Cerebellar cortex (tissue), 1 donor: ENCODE measurements at regions not wholly inside any gene's neighbourhood (a gene's known extent, or its start where the extent isn't known, plus 50 kb on each side); places are given as distances from the start of the nearest gene placed in this dataset.

Experiments
- DNase-seq: peaks from one replicate; pipeline ENCODE4 v3.0.0-alpha.2; 2015; ENCODE audit warnings: low spot score

DNA sequence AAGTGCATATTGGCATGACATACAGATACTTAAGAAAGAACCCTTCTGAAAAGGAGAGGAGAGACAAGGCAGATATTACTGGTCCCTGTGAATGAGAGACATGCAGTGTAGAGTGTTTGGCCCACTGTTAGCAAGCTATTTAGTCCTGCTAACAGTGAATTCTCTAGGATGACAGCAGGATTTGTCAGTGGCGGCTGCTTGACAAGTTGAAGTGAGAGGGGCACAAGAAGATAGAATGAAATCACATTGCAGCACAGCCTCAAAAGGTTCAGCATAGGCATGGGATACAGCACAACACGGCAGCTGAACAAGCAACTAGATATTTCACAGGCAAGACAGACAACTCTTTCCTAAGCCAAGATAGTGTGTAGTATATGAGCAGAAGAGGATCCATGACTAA is 407.9 kb downstream of the PLA2G4A start:
- no peak for DNase-seq

DNA sequence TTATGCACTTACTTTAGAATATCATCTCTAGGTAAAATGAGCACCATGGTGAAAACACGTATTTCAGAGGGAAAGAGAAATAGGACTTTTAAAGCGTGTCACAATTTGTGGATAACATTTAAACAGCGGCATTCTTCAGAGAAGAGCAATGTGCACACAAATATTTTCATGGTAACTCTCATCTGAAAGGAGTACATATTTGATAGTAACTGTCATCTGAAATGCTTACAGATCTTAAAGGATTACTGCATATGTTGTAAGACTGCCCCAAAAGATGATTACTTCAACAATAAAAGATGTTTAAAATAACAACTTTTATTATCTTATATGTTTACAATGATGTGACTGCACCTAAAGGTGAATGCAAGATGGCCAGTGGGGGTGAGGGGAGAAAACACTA is 408.8 kb downstream of the PLA2G4A start:
- DNase-seq: no peak

DNA sequence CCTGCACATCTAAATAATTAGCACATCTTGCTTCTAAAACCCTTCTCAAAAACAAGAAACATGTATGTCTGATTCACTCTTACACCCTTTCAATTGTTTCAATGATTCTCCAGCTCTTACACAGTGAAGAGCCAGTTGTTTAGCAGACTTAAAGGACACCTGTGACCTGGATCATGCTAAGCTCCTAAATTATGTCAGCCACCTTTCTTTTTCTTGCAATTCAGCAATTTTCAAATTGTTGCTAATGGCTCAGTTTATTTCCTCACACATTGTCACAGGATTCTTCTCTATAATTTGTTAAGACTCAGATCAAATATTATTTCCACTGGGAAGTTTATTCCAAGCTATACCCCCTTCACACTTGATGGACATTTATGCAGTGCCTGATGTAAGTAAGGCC is 413.2 kb downstream of the PLA2G4A start:
- no peak for DNase-seq

DNA sequence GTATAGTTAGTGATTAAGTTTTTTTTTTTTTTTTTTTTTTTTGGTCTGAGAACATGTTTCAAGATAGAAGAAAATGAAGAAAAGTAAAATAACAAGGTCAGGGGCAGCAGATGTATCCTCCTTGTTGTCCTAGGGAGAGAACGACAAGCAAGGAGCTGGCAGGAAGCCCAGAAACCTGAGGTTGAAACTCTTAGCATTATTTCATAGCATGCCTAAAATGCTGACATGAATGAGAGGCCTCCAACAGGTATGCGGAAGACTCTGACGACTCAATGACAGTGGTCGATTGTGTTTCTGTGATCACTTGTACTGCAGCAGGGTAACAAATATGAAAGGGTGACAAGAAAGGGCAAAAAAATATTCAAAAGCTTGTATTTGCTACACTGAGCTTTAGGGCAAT is 415.9 kb downstream of the PLA2G4A start:
- peak; percentile 23 for DNase-seq

DNA sequence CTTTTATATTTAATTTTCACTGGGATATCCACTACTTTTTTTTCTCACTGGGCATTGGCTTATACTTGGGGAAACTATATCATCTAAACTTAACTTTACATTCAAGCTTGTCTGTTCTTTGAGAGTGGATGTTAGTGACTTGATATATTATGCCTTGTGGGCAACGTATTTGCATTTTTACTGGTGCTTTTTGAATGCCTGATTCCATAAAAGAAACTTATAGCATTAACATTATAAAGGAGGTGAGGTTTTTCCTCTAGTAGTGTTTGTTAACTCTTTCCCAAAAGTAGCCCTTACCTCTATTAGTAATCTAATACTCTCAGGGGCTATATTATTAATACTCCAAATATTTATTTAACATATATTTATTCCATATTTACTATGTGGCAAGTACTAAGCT is 416.5 kb downstream of the PLA2G4A start:
- no peak for DNase-seq

DNA sequence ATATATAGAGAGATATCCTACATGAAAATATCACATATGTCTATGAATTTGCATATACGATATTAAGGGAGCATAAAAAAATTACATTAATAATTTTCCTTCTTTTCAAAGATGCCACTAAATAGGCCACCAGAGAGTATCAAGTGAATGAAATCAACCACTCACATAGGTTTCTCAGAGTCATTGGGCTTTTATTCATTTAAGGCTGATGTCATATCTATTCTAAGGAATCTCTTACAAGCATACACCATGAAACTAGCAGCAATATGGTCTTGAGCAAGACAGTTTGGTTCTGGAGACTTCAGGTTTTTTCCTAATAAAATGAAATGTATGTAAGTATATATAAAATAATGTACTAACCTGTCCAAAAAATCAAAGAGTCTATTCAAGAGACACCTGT is 420.4 kb downstream of the PLA2G4A start:
- no peak for DNase-seq

GRCh38 chr1:187252923-187253322 is 424.2 kb downstream of the PLA2G4A start:
- no peak for DNase-seq

DNA sequence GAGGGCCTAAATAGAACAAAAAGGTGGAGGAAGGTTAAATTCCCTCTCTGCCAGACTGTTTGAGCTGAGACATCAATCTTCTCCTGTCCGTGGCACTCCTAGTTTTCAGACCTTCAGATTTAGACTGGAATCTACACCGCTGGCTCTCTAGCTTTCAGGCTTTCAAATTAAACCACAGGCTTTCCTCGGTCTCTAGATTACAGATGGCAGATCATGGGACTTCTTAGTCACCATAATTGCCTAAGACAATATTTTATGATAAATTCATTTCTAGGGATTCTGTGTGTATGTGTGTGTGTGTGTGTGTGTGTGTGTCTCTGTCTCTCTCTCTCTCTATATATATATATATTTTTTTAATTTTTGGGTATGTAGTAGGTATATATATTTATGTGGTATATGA is 428.7 kb downstream of the PLA2G4A start:
- DNase-seq: no peak

DNA sequence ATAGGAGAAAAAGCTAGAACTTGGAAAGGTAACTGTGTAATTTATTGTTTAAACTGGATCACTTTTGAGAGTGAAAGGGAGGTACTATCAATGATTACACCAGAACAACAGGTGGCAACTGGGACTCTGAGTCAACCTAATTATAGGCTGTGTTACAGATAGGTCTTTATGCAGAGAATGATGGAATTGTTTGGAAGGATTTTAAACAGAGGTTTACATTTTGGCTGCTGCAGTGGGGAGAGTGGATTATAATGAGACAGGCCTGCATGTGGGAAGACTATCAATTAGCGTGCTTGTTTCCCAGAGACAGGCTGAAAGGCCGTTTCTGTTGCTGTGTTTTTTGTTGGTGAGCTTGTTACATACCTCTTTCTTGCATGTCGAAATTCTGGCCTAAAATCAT is 432.9 kb downstream of the PLA2G4A start:
- no peak for DNase-seq

GRCh38 chr1:187262731-187263130 is 434.0 kb downstream of the PLA2G4A start:
- no peak for DNase-seq

- DNase-seq: peak; percentile 73
Observed at GRCh38 chr1:187264995-187265602, 436.4 kb downstream of the PLA2G4A start.

DNA sequence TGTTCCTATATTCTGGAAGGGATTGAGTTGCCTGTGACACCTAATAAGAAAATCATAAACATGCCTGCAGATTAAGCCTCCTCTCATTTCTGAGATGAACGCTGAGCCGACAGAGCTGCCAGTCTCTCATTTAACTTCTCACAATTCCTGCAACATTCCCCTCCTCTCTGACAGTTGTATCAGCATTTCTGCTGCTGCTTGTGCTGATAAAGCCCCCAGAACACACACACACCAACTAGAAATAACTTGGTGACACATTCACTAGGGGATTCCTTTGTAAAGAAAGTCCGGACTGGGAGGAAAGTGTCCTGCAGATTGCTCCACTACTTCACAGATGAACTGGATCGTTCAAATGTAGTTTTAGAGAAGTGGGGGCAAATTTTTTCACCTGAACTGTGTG is 437.3 kb downstream of the PLA2G4A start:
- no peak for DNase-seq

DNA sequence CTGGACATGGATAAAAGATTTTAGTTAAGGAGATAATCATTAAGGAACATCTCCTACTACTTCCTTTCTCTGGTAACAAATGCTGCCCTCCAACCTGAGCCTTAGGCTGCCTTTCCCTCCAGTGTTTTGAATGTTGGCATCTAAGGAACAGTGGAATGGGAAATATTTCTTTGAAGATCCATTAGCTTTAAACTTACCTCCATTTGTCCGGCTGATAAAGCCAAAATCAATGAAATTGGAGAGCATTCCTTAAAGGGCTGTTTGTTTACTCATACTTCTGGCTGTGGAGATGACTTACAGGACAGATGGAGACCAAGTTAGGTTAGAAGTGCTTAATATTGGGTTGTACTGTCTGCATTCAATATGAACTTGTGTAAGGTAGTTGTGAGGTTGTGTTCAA is 439.1 kb downstream of the PLA2G4A start:
- DNase-seq: no peak

GRCh38 chr1:187270256-187270655 is 441.5 kb downstream of the PLA2G4A start:
- no peak for DNase-seq

DNA sequence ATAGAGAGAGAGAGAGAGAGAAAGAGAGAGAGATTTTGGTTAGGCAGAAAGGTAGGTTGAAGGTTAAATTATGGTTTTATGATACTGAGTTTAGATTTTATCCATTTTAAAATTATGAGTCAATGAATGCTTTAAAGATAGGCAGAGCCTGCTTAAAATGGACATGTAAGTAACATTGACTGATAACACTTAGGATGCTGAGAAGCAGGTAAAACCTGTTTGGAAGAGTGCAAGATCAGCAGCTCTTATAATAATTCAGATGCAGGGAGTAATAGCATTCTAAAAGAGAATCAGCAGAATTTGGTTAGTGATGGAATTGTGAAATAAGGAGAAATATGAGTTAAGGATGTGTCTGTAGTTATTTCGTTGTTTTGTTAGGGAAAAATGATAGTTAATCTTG is 446.6 kb downstream of the PLA2G4A start:
- DNase-seq: no peak

GRCh38 chr1:187275985-187276575 is 447.3 kb downstream of the PLA2G4A start:
- no peak for DNase-seq

GRCh38 chr1:187276677-187277076 is 447.9 kb downstream of the PLA2G4A start:
- no peak for DNase-seq

DNA sequence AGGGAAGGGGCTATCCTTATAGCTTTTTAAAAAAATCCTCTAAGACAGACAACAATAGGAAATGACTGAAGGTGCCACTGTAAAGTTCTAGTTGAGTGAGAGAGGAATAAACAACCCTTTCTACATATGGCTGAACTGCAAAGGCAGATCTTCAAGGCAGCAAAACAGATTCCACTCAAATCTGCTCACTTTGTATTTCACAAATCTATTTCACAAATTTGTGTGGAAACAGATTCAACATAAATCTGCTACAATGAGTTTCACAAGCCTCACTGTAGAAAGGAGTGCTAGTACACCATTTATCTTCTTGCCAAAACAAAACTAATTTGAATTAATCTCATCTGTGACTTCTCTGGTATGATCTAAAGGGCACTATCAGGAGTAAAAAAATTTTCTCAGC is 451.3 kb downstream of the PLA2G4A start:
- DNase-seq: no peak

DNA sequence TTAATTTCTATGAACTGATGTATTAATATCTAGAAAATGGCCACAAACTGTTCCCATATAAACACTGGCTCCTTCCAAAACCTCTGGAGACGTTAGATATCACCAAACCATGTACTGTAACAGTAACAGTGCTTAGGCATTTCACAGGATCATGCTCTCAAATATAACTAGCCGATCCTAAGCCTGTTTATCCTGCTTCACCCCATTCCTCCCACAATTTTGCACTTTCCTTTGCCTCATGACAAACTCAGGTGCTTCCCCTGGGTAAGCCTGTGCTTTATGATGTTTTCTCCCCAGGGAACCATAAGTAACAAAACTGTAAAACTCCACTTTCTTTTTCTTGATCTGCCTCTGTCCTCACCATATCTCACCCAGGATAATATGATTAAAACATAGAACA is 452.3 kb downstream of the PLA2G4A start:
- no peak for DNase-seq

DNA sequence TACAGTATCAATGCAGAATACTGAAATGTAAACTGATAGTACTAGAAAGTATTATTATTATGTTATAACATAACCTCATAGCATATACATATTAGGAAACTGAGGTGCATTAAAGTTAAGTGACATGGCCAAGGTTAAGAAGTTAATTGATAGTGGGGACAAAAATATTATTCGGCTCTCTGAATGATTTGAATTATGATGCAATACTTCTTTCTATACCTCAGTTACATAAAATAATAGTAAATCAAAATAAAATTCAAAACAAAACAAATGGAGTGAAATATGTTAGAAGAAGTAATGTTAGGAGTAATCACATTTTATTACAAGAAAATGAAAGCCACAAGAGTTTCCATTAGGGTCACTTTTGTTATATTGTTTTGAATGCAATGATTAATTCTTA is 455.2 kb downstream of the PLA2G4A start:
- DNase-seq: no peak

GRCh38 chr1:187294421-187295201 is 465.9 kb downstream of the PLA2G4A start:
- no peak for DNase-seq

GRCh38 chr1:187300081-187300480 is 471.3 kb downstream of the PLA2G4A start:
- no peak for DNase-seq

DNA sequence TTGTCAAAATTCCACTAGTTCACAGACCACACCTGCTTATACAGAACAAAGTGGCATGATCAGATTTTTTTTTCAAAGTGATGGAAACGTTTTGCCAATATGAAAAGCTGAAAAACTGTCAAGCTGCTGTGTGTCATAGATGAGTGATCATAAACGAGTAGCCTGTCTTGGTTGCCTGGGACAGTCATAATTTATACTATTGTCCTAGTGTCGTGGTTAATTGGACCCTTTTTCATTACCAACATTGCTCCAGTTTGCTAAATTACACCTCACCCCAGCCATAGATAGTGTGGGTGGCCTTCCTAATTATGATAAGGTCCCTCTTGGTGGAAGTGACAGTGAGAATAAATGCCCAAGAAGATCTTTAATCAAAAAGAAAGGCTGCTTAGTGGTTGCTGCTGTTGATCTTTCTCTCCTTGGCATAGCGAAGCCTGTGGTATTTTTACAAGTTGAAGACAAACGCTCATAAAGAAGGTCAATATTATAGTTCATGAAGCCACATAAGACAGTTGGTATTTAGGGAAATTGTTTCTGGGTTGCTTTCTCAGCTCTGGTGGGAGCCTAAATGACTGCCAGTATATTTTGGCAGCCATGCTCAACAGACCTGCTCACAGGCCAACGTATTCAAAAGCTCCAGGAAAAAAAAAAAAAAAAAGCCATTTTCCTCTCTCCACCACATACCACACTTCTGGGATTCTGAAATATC is 478.1 kb downstream of the PLA2G4A start:
- peak; percentile 84 for DNase-seq
